Endodermal cell (in vitro differentiated cells): ENCODE measurements at regions not wholly inside any gene's neighbourhood (a gene's known extent, or its start where the extent isn't known, plus 50 kb on each side); places are given as distances from the start of the nearest gene placed in this dataset.

ENCODE experiments used
- DNase-seq: peaks from one replicate; pipeline ENCODE4 v3.0.0-alpha.2; 2017
- H3K27ac ChIP-seq: 2 replicates; pipeline ENCODE4 v1.5.1; 2013; ENCODE audit warnings: mild to moderate bottlenecking, low read depth, low read length, moderate library complexity
- H3K27me3 ChIP-seq: 2 replicates; pipeline ENCODE4 v1.6.1; 2013; ENCODE audit warnings: mild to moderate bottlenecking, low read length, moderate library complexity; ENCODE audit not compliant: insufficient read depth, control insufficient read depth, poor library complexity, severe bottlenecking
- H3K36me3 ChIP-seq: 2 replicates; pipeline ENCODE4 v1.7.0; 2013; ENCODE audit warnings: mild to moderate bottlenecking, low read length, moderate library complexity; ENCODE audit not compliant: control insufficient read depth, insufficient read depth
- H3K4me1 ChIP-seq: one replicate; pipeline ENCODE4 v1.7.0; 2013; ENCODE audit warnings: low read length; ENCODE audit not compliant: control insufficient read depth, insufficient read depth
- H3K4me3 ChIP-seq: 2 replicates; pipeline ENCODE4 v1.5.1; 2013; ENCODE audit warnings: mild to moderate bottlenecking, low read length, moderate library complexity
- H3K9ac ChIP-seq: 2 replicates; pipeline ENCODE4 v1.6.1; 2013; ENCODE audit warnings: mild to moderate bottlenecking, low read length, moderate library complexity; ENCODE audit not compliant: poor library complexity, severe bottlenecking; ENCODE audit errors: extremely low read depth
- H3K9me3 ChIP-seq: 2 replicates; pipeline ENCODE4 v1.6.1; 2013; ENCODE audit warnings: mild to moderate bottlenecking, low read length, moderate library complexity; ENCODE audit not compliant: control insufficient read depth
- H3K27ac Mint-ChIP-seq: 2 replicates; pipeline ENCODE4 v1.8.0; 2020; ENCODE audit warnings: mixed read lengths
- H3K27me3 Mint-ChIP-seq: 2 replicates; pipeline ENCODE4 v1.8.0; 2021; ENCODE audit warnings: mild to moderate bottlenecking, mixed read lengths; ENCODE audit not compliant: insufficient read depth
- H3K36me3 Mint-ChIP-seq: 2 replicates; pipeline ENCODE4 v1.8.0; 2020; ENCODE audit warnings: low read depth, mixed read lengths
- H3K4me1 Mint-ChIP-seq: 2 replicates; pipeline ENCODE4 v1.8.0; 2020; ENCODE audit warnings: mixed read lengths
- H3K4me3 Mint-ChIP-seq: 2 replicates; pipeline ENCODE4 v1.8.0; 2020; ENCODE audit warnings: mild to moderate bottlenecking, moderate library complexity, mixed read lengths
- H3K9me3 Mint-ChIP-seq: 2 replicates; pipeline ENCODE4 v1.8.0; 2020; ENCODE audit warnings: mild to moderate bottlenecking, mixed read lengths
- CTCF ChIP-seq: fragments of 200-600 bp; sonication (generic); conservative IDR thresholded peaks from 2 replicates; pipeline ENCODE4 v1.5.0; 2021; ENCODE audit warnings: antibody characterized with exemption, mild to moderate bottlenecking
- WGBS, 2 experiments: methylation state at CpG; one replicate each; pipeline versions ENCODE4 v1.1.5 to v1.1.7; 2013; ENCODE audit warnings: missing lambda C conversion rate in 2 of 2, mixed read lengths in 1 of 2; ENCODE audit not compliant: insufficient coverage in 1 of 2, insufficient read length in 1 of 2; 5-methylcytosine and 5-hydroxymethylcytosine counted together

GRCh38 chr14:48723841-48724495 is 862.2 kb downstream of the RPS29 start:
- no peak overlapping the region for H3K27ac ChIP-seq
- Mint-ChIP-seq H3K27me3 (no peaks in the 10 kb centered on the region), H3K4me3 (no peak overlapping the region), H3K36me3 (no peaks in the 10 kb centered on the region), H3K9me3 (no peaks in the 10 kb centered on the region), H3K4me1 (peaks cover 9% of the 10 kb centered on the region), H3K27ac (no peak overlapping the region)
- DNase-seq = no peak
- WGBS, 2 experiments = 50 to 60% methylated on average over 1 of the region's 1 CpG
- H3K36me3 ChIP-seq = no peaks in the 10 kb centered on the region
- no peaks in the 10 kb centered on the region for H3K9me3 ChIP-seq
- H3K27me3 ChIP-seq = no peaks in the 10 kb centered on the region
- H3K4me3 ChIP-seq = no peak overlapping the region
- no peak overlapping the region for H3K9ac ChIP-seq
- H3K4me1 ChIP-seq = peaks cover 3% of the 10 kb centered on the region
- no peak for TF ChIP-seq CTCF

GRCh38 chr14:48714366-48714765 is 871.8 kb downstream of the RPS29 start:
- Histone ChIP-seq H3K4me3 (no peak overlapping the region), H3K9ac (no peak overlapping the region), H3K9me3 (no peaks in the 10 kb centered on the region), H3K27ac (no peak overlapping the region), H3K4me1 (no peaks in the 10 kb centered on the region), H3K27me3 (no peaks in the 10 kb centered on the region), H3K36me3 (no peaks in the 10 kb centered on the region)
- no peak overlapping the region for H3K27ac Mint-ChIP-seq
- no peaks in the 10 kb centered on the region for H3K9me3 Mint-ChIP-seq
- H3K4me3 Mint-ChIP-seq = no peak overlapping the region
- no peak for DNase-seq
- no peaks in the 10 kb centered on the region for H3K36me3 Mint-ChIP-seq
- whole genome bisulfite sequencing, 2 experiments = 92 to 100% methylated on average over 7 of the region's 7 CpGs
- H3K4me1 Mint-ChIP-seq = no peaks in the 10 kb centered on the region
- H3K27me3 Mint-ChIP-seq = no peaks in the 10 kb centered on the region
- TF ChIP-seq CTCF = no peak

GRCh38 chr14:48710133-48710532 is 876.0 kb downstream of the RPS29 start:
- Histone ChIP-seq H3K9me3 (no peaks in the 10 kb centered on the region), H3K27ac (no peak overlapping the region), H3K4me3 (no peak overlapping the region), H3K36me3 (no peaks in the 10 kb centered on the region), H3K9ac (no peak overlapping the region), H3K27me3 (no peaks in the 10 kb centered on the region), H3K4me1 (no peaks in the 10 kb centered on the region)
- no peak overlapping the region for H3K27ac Mint-ChIP-seq
- WGBS, 2 experiments = 100% methylated on average over 1 of the region's 1 CpG; no CpG with 5 or more reads in 1 of the 2 experiments
- H3K36me3 Mint-ChIP-seq = no peaks in the 10 kb centered on the region
- no peak for TF ChIP-seq CTCF
- H3K27me3 Mint-ChIP-seq = no peaks in the 10 kb centered on the region
- DNase-seq = no peak
- H3K9me3 Mint-ChIP-seq = no peaks in the 10 kb centered on the region
- no peak overlapping the region for H3K4me3 Mint-ChIP-seq
- H3K4me1 Mint-ChIP-seq = peaks cover 2% of the 10 kb centered on the region
